Left ventricle myocardium inferior (tissue), 1 donor: ENCODE measurements at regions not wholly inside any gene's neighbourhood (a gene's known extent, or its start where the extent isn't known, plus 50 kb on each side); places are given as distances from the start of the nearest gene placed in this dataset.
A peak's percentile ranks its signal among the peaks of the same experiment; 100 is the strongest.

Experiments used
- DNase-seq: peaks from one replicate; pipeline ENCODE4 v3.0.0-alpha.2; 2020
- H3K27ac ChIP-seq: fragments of 200-600 bp; replicated peaks from 2 replicates; pipeline ENCODE4 v1.8.0; 2021
- H3K27me3 ChIP-seq: fragments of 200-600 bp; 2 replicates; pipeline ENCODE4 v1.8.0; 2021; ENCODE audit warnings: low read depth
- H3K36me3 ChIP-seq: fragments of 200-600 bp; 2 replicates; pipeline ENCODE4 v1.8.0; 2021
- H3K4me1 ChIP-seq: fragments of 200-600 bp; 2 replicates; pipeline ENCODE4 v1.8.0; 2021
- H3K4me3 ChIP-seq: fragments of 200-600 bp; 2 replicates; pipeline ENCODE4 v1.8.0; 2021; ENCODE audit warnings: mild to moderate bottlenecking, moderate library complexity
- H3K9me3 ChIP-seq: fragments of 200-600 bp; replicated peaks from 2 replicates; pipeline ENCODE4 v1.8.0; 2021
- intact Hi-C: fragments of 100-400 bp; cut with micrococcal nuclease; formaldehyde crosslinking; loops from one replicate; pipeline ENCODE4 v1.11.0; 2022
- TF ChIP-seq, protein P1 (sequence below): fragments of 200-600 bp; IDR thresholded peaks from 2 replicates; pipeline ENCODE4 v1.8.0; 2021; ENCODE audit warnings: antibody characterized with exemption, mild to moderate bottlenecking, borderline replicate concordance
- donor health status: DM: no; HTN: yes; CAD: no; lungs with severe emphysema.

DNA sequence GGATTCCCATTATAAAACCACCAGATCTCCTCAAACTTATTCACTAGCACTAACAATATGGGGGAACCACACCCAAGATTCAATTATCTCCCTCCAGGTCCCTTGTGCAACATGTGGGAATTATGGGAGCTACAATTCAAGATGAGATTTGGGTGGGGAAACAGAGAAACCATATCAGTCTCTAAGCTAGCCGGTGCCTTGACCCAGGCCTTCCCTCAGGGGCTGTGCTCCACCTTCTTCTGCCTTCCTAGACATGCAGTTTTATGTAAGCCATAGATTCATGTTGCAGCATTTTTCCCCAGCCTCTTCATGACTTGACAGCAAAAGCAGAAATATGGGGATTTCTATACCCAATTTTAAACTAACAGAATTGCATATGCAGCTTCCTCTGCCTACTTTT lies 559.2 kb downstream of the TNS1 start:
- peaks cover 6% of the 10 kb centered on the region for H3K4me1 ChIP-seq
- no peak for DNase-seq
- TF ChIP-seq, protein P1, sequence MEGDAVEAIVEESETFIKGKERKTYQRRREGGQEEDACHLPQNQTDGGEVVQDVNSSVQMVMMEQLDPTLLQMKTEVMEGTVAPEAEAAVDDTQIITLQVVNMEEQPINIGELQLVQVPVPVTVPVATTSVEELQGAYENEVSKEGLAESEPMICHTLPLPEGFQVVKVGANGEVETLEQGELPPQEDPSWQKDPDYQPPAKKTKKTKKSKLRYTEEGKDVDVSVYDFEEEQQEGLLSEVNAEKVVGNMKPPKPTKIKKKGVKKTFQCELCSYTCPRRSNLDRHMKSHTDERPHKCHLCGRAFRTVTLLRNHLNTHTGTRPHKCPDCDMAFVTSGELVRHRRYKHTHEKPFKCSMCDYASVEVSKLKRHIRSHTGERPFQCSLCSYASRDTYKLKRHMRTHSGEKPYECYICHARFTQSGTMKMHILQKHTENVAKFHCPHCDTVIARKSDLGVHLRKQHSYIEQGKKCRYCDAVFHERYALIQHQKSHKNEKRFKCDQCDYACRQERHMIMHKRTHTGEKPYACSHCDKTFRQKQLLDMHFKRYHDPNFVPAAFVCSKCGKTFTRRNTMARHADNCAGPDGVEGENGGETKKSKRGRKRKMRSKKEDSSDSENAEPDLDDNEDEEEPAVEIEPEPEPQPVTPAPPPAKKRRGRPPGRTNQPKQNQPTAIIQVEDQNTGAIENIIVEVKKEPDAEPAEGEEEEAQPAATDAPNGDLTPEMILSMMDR = no peak
- no peaks in the 10 kb centered on the region for H3K27me3 ChIP-seq
- intact Hi-C loops = no loop called here
- no peaks in the 10 kb centered on the region for H3K9me3 ChIP-seq
- no peaks in the 10 kb centered on the region for H3K36me3 ChIP-seq
- H3K27ac ChIP-seq = no peak overlapping the region
- no peak overlapping the region for H3K4me3 ChIP-seq

DNA sequence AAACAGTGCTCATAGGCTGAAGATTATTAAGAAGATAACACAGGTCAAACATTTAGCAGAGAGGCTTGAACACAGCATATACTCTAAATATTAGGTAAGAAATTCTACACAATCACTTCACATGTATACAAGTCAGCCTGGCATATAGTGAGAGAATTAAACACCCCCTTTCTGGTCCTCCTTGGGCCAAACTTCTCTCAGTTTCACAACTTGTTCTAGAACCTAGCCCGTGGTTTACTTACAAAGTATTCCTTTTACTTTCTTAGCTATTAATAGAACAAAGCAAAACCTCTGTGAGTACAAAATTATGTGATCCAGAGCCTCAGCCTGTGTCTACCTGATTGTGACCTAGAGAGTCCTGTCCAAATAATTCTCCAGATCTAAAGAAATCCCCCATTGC lies 562.8 kb downstream of the TNS1 start:
- intact Hi-C loops = no loop called here
- Histone ChIP-seq H3K36me3 (no peaks in the 10 kb centered on the region), H3K4me1 (peaks cover 35% of the 10 kb centered on the region), H3K27me3 (no peaks in the 10 kb centered on the region), H3K9me3 (no peaks in the 10 kb centered on the region), H3K27ac (no peak overlapping the region), H3K4me3 (no peak overlapping the region)
- DNase-seq = no peak
- TF ChIP-seq, protein P1 = no peak

DNA sequence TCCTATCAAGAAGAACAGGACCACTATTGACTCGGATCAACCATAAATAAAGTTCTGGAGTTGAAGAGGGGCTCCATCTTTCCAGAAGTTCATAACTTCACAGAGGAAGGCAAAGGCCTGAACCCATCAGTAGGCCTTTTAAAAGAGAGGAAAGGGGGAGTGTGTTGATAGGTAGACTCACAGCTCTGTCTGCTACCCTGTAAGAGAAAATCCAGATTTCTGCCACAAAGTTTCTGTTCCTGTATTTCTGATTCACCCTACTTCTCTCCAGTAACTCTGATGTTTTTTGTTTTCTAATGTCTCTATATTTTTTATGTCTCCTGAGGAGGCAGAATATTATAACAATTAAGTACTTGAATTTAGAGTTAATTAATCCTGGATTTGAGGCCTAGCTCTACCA lies 564.0 kb downstream of the TNS1 start:
- DNase-seq = no peak
- intact Hi-C loops = no loop called here
- Histone ChIP-seq H3K36me3 (no peaks in the 10 kb centered on the region), H3K27me3 (no peaks in the 10 kb centered on the region), H3K9me3 (no peaks in the 10 kb centered on the region), H3K4me3 (no peak overlapping the region), H3K4me1 (peaks cover 45% of the 10 kb centered on the region), H3K27ac (no peak overlapping the region)
- TF ChIP-seq, protein P1 = no peak

DNA sequence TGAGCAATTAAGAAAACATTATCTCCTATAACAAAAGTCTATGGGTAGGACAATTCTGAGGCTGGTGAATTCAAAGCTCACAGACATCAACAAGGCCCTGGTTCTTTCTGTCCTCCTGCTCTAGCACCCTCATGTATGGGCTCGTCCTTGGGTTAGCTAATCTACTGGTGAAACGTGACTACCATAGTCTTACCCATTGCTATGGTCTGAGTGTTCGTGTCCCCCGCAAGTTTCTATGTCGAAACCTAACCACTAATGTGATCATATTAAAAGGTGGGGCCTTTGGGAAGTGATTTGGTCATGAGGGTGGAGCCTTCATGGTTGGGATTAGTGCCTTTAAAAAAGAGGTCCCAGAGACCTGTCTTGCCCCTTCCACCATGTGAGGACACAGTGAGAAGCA lies 564.7 kb downstream of the TNS1 start:
- no peaks in the 10 kb centered on the region for H3K27me3 ChIP-seq
- H3K9me3 ChIP-seq = no peaks in the 10 kb centered on the region
- TF ChIP-seq, protein P1 = no peak
- no peak for DNase-seq
- intact Hi-C loops = no loop called here
- peaks cover 51% of the 10 kb centered on the region for H3K4me1 ChIP-seq
- H3K36me3 ChIP-seq = no peaks in the 10 kb centered on the region
- H3K4me3 ChIP-seq = no peak overlapping the region
- H3K27ac ChIP-seq = peak overlapping the region; percentile 70

DNA sequence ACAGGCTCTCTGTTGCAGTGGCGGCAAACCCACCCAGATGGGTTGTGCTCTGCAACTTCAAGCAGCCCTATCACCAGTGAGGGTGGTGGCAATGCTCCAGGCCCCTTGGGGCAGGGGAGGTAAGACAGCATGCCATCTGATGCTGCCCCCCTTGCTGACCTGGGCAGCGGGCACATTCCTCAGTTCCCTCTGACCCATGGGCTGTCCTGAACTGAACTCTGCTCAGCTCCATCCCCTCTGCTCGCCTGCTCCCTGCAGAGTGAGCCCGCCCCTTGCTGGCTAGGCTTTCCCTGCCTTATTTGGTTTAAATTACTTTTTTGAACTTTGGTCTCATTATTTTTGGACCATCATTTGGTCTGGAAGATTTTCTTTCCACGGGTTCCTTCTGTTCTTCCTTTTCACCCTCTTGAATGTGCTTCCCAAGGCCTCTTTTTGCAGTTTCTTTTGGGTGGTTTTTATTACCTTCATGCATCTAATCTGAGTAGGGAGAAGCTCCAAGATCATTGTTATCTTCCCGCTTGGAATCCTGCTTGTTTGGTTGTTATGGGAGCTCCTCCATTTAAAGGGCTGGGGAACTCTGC lies 565.4 kb downstream of the TNS1 start:
- Histone ChIP-seq H3K27me3 (no peaks in the 10 kb centered on the region), H3K36me3 (no peaks in the 10 kb centered on the region), H3K4me3 (no peak overlapping the region), H3K9me3 (no peaks in the 10 kb centered on the region), H3K27ac (peak overlapping the region; percentile 70), H3K4me1 (peaks cover 59% of the 10 kb centered on the region)
- intact Hi-C loops = no loop called here
- peak; percentile 41 for DNase-seq
- TF ChIP-seq, protein P1 = no peak

DNA sequence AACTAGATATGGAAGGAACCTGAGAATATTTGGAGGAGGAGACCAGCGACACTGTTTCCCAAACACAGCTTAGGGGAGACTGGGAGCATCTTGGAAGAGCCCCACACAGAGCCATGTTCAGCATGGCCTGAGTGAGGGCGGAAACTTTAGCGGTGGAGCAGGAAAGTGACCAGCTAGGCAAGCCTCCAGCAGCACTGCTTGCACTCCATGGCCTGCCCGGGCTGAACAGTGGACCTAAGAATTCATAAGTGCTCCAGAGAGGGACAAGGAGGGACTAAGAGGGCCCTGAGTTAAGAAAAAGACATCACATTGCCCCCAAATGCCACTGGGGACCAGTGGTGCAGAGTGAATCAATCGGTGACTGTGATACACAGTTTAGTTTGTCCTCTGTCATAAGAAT lies 566.4 kb downstream of the TNS1 start:
- Histone ChIP-seq H3K36me3 (no peaks in the 10 kb centered on the region), H3K27ac (peak overlapping the region; percentile 70), H3K9me3 (no peaks in the 10 kb centered on the region), H3K27me3 (no peaks in the 10 kb centered on the region), H3K4me1 (peaks cover 69% of the 10 kb centered on the region), H3K4me3 (no peak overlapping the region)
- intact Hi-C loops = no loop called here
- peak; percentile 27 for DNase-seq
- TF ChIP-seq, protein P1 = no peak
